K562 (cell line): ENCODE measurements at regions not wholly inside any gene's neighbourhood (a gene's known extent, or its start where the extent isn't known, plus 50 kb on each side); places are given as distances from the start of the nearest gene placed in this dataset.

Source experiments
- ATAC-seq: fragments of 200-7000 bp; cut with Tn5 transposase; 3 replicates; pipeline ENCODE4 v1.9.1; 2020; ENCODE audit warnings: moderate library complexity
- BruUV-seq: library from RNA; stranded (reverse); fragments of 400-500 nt; replicated peaks from 2 replicates; lab custom pipeline; 2021; lab: Mats Ljungman, UMichigan
- CTCF ChIA-PET: fragments of 300-600 bp; formaldehyde crosslinking; extraction: SDS; loops from one replicate; lab custom pipeline; 2021; ENCODE audit warnings: low intra/inter-chr PET ratio; lab: Yijun Ruan, JAX
- POLR2A ChIA-PET: fragments of 300-600, 350-650 bp; sonication (Branson Sonifier 250); formaldehyde crosslinking; extraction: SDS; loops from one replicate; lab custom pipeline; 2021; ENCODE audit warnings: antibody characterized with exemption, inconsistent platforms; lab: Yijun Ruan, JAX
- DNase-seq, 4 experiments: peaks; one replicate each; pipeline versions ENCODE4 v3.0.0 to v3.0.0-alpha.2; 2011 to 2018; ENCODE audit warnings: low spot score in 3 of 4, mixed read lengths in 3 of 4; ENCODE audit errors: extremely low read depth in 1 of 4
- FAIRE-seq: peaks from 2 replicates; lab custom pipeline; 2011; peaks lifted over from hg19 to GRCh38; lab: Jason Lieb, UNC
- H2AFZ ChIP-seq: 2 replicates; pipeline ENCODE4 v1.6.0; 2011; ENCODE audit warnings: low read depth, low read length, control low read depth, inconsistent platforms
- H3K27ac ChIP-seq: fragments of 200-600 bp; 3 replicates; pipeline ENCODE4 v1.8.0; 2011; ENCODE audit warnings: low read depth, mild to moderate bottlenecking, control low read depth, inconsistent platforms, low read length, moderate library complexity, mixed read lengths; ENCODE audit errors: extremely low read depth
- H3K27me3 ChIP-seq, 2 experiments: fragments of 300-600 bp in 1 of 2; 2 replicates in 1 of 2; 3 replicates in 1 of 2; pipeline versions ENCODE4 v1.6.0 to v1.8.0; 2011; ENCODE audit warnings: inconsistent platforms in 2 of 2, low read length in 2 of 2, mild to moderate bottlenecking in 1 of 2, mixed read lengths in 1 of 2, moderate library complexity in 1 of 2; ENCODE audit not compliant: control insufficient read depth in 2 of 2, insufficient read depth in 2 of 2
- H3K36me3 ChIP-seq: fragments of 300-600 bp; 3 replicates; pipeline ENCODE4 v1.8.0; 2011; ENCODE audit warnings: mild to moderate bottlenecking, low read length, inconsistent platforms; ENCODE audit not compliant: control insufficient read depth, insufficient read depth
- H3K4me1 ChIP-seq, 2 experiments: fragments of 200-600 bp in 1 of 2; replicated peaks in 1 of 2; 2 replicates in 1 of 2; 3 replicates in 1 of 2; pipeline versions ENCODE4 v1.5.1 to v1.8.0; 2011; ENCODE audit warnings: inconsistent platforms in 2 of 2, low read length in 2 of 2, mild to moderate bottlenecking in 1 of 2, mixed read lengths in 1 of 2, moderate library complexity in 1 of 2; ENCODE audit not compliant: control insufficient read depth in 2 of 2, insufficient read depth in 2 of 2
- H3K4me2 ChIP-seq: 2 replicates; pipeline ENCODE4 v1.6.1; 2011; ENCODE audit warnings: low read length, control low read depth, inconsistent platforms, mixed read lengths; ENCODE audit not compliant: insufficient read depth
- H3K4me3 ChIP-seq: fragments of 200-600 bp; sonication (generic), shearing (Covaris generic); 2 replicates; pipeline ENCODE4 v1.5.1; 2016; ENCODE audit warnings: control low read depth, inconsistent platforms
- H3K79me2 ChIP-seq: fragments of 200-600 bp; 3 replicates; pipeline ENCODE4 v1.8.0; 2011; ENCODE audit warnings: low read length, inconsistent platforms; ENCODE audit not compliant: control insufficient read depth, insufficient read depth
- H3K9ac ChIP-seq, 2 experiments: 2 replicates each; pipeline versions ENCODE4 v1.6.0 to v1.6.1; 2011; ENCODE audit warnings: low read depth in 2 of 2, low read length in 2 of 2, control low read depth in 1 of 2, inconsistent platforms in 1 of 2, mild to moderate bottlenecking in 1 of 2, mixed read lengths in 1 of 2; ENCODE audit not compliant: insufficient read depth in 1 of 2
- H3K9me1 ChIP-seq: one replicate; pipeline ENCODE4 v1.6.0; 2011; ENCODE audit warnings: inconsistent platforms, mild to moderate bottlenecking, low read length, moderate library complexity; ENCODE audit not compliant: control insufficient read depth, insufficient read depth
- H3K9me3 ChIP-seq: replicated peaks from 2 replicates; pipeline ENCODE4 v1.5.1; 2011; ENCODE audit warnings: low read depth, low read length, inconsistent platforms; ENCODE audit not compliant: control insufficient read depth, insufficient read depth
- H4K20me1 ChIP-seq: replicated peaks from 2 replicates; pipeline ENCODE4 v1.6.1; 2011; ENCODE audit warnings: low read length, inconsistent platforms, mixed read lengths; ENCODE audit not compliant: control insufficient read depth, insufficient read depth
- ATF4 ChIP-seq: fragments of 450-650 bp; formaldehyde crosslinking; IDR thresholded peaks from 2 replicates; pipeline ENCODE4 v1.4.0; 2022; ENCODE audit warnings: mild to moderate bottlenecking, moderate library complexity
- EHMT2 ChIP-seq: fragments of 450-650 bp; IDR thresholded peaks from 2 replicates; pipeline ENCODE4 v1.6.1; 2018; ENCODE audit warnings: antibody characterized with exemption
- FOXA3 ChIP-seq, 2 experiments: fragments of 450-650 bp in 1 of 2; sonication (generic) in 1 of 2; formaldehyde crosslinking; IDR thresholded peaks in 1 of 2; conservative IDR thresholded peaks in 1 of 2; 2 replicates each; pipeline versions ENCODE4 v1.4.0 to v1.8.0; 2020 to 2022; ENCODE audit warnings: mild to moderate bottlenecking in 2 of 2, missing genetic modification reagents in 1 of 2
- HOXB6 ChIP-seq: fragments of 250-450 bp; sonication (Bioruptor Pico); IDR thresholded peaks from 2 replicates; pipeline ENCODE4 v1.5.1; 2022; ENCODE audit warnings: mild to moderate bottlenecking, borderline replicate concordance
- MAFK ChIP-seq: IDR thresholded peaks from 2 replicates; pipeline ENCODE4 v1.6.1; 2011; ENCODE audit warnings: low read length, improper control_type of control experiment
- RBM34 ChIP-seq: fragments of 200-400 bp; formaldehyde crosslinking; IDR thresholded peaks from 2 replicates; pipeline ENCODE4 v1.6.1; 2018; ENCODE audit warnings: low read length, borderline replicate concordance; ENCODE audit not compliant: insufficient read depth
- SUPT5H ChIP-seq: fragments of 450-650 bp; IDR thresholded peaks from 2 replicates; pipeline ENCODE4 v1.6.1; 2016
- TCF3 ChIP-seq: sonication (generic); formaldehyde crosslinking; IDR thresholded peaks from 2 replicates; pipeline ENCODE4 v1.4.0; 2020; ENCODE audit warnings: mild to moderate bottlenecking, missing genetic modification reagents
- ZNF398 ChIP-seq: fragments of 250-450 bp; sonication (Bioruptor Pico); IDR thresholded peaks from 2 replicates; pipeline ENCODE4 v1.8.0; 2021; ENCODE audit warnings: moderate library complexity, mild to moderate bottlenecking, inconsistent platforms
- ZNF644 ChIP-seq: fragments of 200-800 bp; sonication (Bioruptor generic); IDR thresholded peaks from 2 replicates; pipeline ENCODE4 v1.6.1; 2016; ENCODE audit warnings: low read depth, missing genetic modification characterization, missing compliant biosample characterization
- WGBS: fragments of 100-300 bp; shearing (Covaris generic); methylation state at CpG from one replicate; pipeline ENCODE4 v1.1.6; 2016; ENCODE audit warnings: low coverage, mixed read lengths; ENCODE audit not compliant: insufficient coverage; ENCODE audit errors: missing lambda C conversion rate; 5-methylcytosine and 5-hydroxymethylcytosine counted together
- in situ Hi-C: fragments of 300-500 bp; cut with MboI; formaldehyde crosslinking; loops from 4 replicates; pipeline ENCODE4 v1.15.0; 2018; ENCODE audit warnings: inconsistent platforms, mixed read lengths
- intact Hi-C: fragments of 100-400 bp; cut with micrococcal nuclease; formaldehyde crosslinking; loops from 2 replicates; pipeline ENCODE4 v1.14.2; 2022
- TF ChIP-seq, protein P1 (sequence below): sonication (generic); formaldehyde crosslinking; IDR thresholded peaks from 2 replicates; pipeline ENCODE4 v1.4.0; 2020; ENCODE audit warnings: mild to moderate bottlenecking, missing genetic modification reagents
- TF ChIP-seq, protein P2 (sequence below): fragments of 250-450 bp; sonication (Bioruptor Pico); IDR thresholded peaks from 2 replicates; pipeline ENCODE4 v1.5.0; 2020; ENCODE audit warnings: mild to moderate bottlenecking, borderline replicate concordance
- TF ChIP-seq, protein P3 (sequence below): fragments of 250-450 bp; sonication (Bioruptor Pico); IDR thresholded peaks from 2 replicates; pipeline ENCODE4 v1.8.0; 2022; ENCODE audit warnings: moderate library complexity, mild to moderate bottlenecking, inconsistent platforms

GRCh38 chr18:40235836-40236235 lies 1719.2 kb upstream of the PIK3C3 start (continued):
- TF ChIP-seq, protein P1, sequence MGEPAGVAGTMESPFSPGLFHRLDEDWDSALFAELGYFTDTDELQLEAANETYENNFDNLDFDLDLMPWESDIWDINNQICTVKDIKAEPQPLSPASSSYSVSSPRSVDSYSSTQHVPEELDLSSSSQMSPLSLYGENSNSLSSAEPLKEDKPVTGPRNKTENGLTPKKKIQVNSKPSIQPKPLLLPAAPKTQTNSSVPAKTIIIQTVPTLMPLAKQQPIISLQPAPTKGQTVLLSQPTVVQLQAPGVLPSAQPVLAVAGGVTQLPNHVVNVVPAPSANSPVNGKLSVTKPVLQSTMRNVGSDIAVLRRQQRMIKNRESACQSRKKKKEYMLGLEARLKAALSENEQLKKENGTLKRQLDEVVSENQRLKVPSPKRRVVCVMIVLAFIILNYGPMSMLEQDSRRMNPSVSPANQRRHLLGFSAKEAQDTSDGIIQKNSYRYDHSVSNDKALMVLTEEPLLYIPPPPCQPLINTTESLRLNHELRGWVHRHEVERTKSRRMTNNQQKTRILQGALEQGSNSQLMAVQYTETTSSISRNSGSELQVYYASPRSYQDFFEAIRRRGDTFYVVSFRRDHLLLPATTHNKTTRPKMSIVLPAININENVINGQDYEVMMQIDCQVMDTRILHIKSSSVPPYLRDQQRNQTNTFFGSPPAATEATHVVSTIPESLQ (CRISPR knock-in tag) = no peak
- TF ChIP-seq HOXB6 (CRISPR knock-in tag) = no peak
- no peak for TF ChIP-seq RBM34
- TF ChIP-seq ZNF644 = no peak

DNA sequence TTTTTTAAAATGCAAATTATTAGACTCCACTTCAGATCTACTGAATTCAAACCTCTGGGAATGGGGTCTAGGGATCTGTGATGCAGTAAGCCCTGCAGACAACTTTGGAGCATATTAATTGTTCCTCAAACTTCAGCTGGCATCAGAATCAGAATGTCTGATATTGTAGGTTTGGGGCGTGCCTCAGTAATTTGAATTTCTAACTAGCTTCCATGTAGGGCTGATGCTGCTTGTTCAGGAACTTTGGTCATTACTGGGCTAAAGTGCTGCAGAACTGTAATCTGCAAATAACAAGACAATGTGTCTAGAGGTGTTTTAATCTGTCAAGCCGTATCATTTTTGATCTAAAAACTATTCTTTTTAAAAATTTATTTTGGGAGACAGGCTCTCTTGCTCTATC lies 1719.7 kb upstream of the PIK3C3 start:
- no peak for DNase-seq
- H3K9ac ChIP-seq = no peak overlapping the region
- no peaks in the 10 kb centered on the region for H3K9me3 ChIP-seq
- H3K79me2 ChIP-seq = no peaks in the 10 kb centered on the region
- H3K4me1 ChIP-seq = no peaks in the 10 kb centered on the region
- H3K27me3 ChIP-seq = no peaks in the 10 kb centered on the region
- no peak overlapping the region for H3K27ac ChIP-seq
- ChIA-PET POLR2A (no interaction called here), CTCF (no interaction called here)
- intact Hi-C loops = no loop called here
- H3K4me3 ChIP-seq = no peak overlapping the region
- WGBS = 3% methylated on average over 2 of the region's 2 CpGs
- FAIRE-seq = no peak
- in situ Hi-C loops = no loop called here
- no peaks in the 10 kb centered on the region for H3K36me3 ChIP-seq
- no peak overlapping the region for H3K4me2 ChIP-seq
- no peaks in the 10 kb centered on the region for H3K9me1 ChIP-seq
- no peak overlapping the region for H2AFZ ChIP-seq
- no peak for ATAC-seq
- BruUV-seq = no TSS peak
- H4K20me1 ChIP-seq = no peaks in the 10 kb centered on the region
- TF ChIP-seq FOXA3 (CRISPR knock-in tag; conservative IDR thresholded peaks at IDR 0.05 in 1 of 2, IDR thresholded peaks at IDR 0.05 in 1 of 2) = no peak
- no peak for TF ChIP-seq TCF3 (CRISPR knock-in tag)
- TF ChIP-seq ATF4 (CRISPR knock-in tag) = no peak
- TF ChIP-seq, protein P2, sequence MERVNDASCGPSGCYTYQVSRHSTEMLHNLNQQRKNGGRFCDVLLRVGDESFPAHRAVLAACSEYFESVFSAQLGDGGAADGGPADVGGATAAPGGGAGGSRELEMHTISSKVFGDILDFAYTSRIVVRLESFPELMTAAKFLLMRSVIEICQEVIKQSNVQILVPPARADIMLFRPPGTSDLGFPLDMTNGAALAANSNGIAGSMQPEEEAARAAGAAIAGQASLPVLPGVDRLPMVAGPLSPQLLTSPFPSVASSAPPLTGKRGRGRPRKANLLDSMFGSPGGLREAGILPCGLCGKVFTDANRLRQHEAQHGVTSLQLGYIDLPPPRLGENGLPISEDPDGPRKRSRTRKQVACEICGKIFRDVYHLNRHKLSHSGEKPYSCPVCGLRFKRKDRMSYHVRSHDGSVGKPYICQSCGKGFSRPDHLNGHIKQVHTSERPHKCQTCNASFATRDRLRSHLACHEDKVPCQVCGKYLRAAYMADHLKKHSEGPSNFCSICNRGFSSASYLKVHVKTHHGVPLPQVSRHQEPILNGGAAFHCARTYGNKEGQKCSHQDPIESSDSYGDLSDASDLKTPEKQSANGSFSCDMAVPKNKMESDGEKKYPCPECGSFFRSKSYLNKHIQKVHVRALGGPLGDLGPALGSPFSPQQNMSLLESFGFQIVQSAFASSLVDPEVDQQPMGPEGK (CRISPR knock-in tag) = no peak
- no peak for TF ChIP-seq EHMT2
- no peak for TF ChIP-seq MAFK
- no peak for TF ChIP-seq ZNF398
- no peak for TF ChIP-seq SUPT5H
- TF ChIP-seq, protein P3, sequence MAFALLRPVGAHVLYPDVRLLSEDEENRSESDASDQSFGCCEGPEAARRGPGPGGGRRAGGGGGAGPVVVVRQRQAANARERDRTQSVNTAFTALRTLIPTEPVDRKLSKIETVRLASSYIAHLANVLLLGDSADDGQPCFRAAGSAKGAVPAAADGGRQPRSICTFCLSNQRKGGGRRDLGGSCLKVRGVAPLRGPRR (CRISPR knock-in tag) = no peak
